Transverse colon (tissue), 4 donors: ENCODE measurements at regions not wholly inside any gene's neighbourhood (a gene's known extent, or its start where the extent isn't known, plus 50 kb on each side); places are given as distances from the start of the nearest gene placed in this dataset.

ENCODE experiments used
- EP300 ChIP-seq: sonication (generic); formaldehyde crosslinking; IDR thresholded peaks from one replicate; pipeline ENCODE4 v1.6.1; 2017; ENCODE audit warnings: antibody characterized with exemption, low read depth
- POLR2A ChIP-seq: fragments of 450-650 bp; IDR thresholded peaks from one replicate; pipeline ENCODE4 v1.6.1; 2016; ENCODE audit warnings: antibody characterized with exemption, mild to moderate bottlenecking, moderate library complexity
- POLR2AphosphoS5 ChIP-seq, 3 donors: sonication (generic); formaldehyde crosslinking; IDR thresholded peaks; one replicate each; pipeline ENCODE4 v1.6.1; 2016; ENCODE audit warnings: antibody characterized with exemption in 3 of 3
- TF ChIP-seq, protein P1 (sequence below), 5 experiments: fragments of 200-600 bp in 3 of 5; fragments of 450-650 bp in 2 of 5; sonication (generic) in 3 of 5; IDR thresholded peaks; 1 replicate in 2 of 5; 2 replicates in 3 of 5; pipeline ENCODE4 v1.5.1; 2016 to 2017; ENCODE audit warnings: antibody characterized with exemption in 5 of 5, inconsistent platforms in 3 of 5, mild to moderate bottlenecking in 2 of 5, moderate library complexity in 1 of 5

DNA sequence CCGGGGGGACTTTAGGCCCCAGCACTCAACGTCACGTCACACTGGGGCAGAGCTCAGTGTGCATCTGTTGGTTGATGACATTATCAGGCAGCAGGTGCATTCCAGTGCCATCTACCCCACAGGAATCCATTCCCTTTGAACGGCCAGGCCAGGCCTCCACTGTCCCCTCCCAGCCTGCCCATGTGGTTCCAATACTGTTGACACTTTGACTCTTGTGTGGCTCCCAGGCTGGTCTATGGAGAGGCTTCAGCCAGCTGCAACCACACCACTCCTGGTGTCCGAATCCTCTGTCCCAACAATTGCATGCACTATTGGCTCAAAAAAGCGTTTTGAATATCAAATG is 92.0 kb upstream of the SIM2 start:
- TF ChIP-seq POLR2AphosphoS5 (IDR thresholded peaks at IDR 0.05): no peak
- TF ChIP-seq, protein P1, sequence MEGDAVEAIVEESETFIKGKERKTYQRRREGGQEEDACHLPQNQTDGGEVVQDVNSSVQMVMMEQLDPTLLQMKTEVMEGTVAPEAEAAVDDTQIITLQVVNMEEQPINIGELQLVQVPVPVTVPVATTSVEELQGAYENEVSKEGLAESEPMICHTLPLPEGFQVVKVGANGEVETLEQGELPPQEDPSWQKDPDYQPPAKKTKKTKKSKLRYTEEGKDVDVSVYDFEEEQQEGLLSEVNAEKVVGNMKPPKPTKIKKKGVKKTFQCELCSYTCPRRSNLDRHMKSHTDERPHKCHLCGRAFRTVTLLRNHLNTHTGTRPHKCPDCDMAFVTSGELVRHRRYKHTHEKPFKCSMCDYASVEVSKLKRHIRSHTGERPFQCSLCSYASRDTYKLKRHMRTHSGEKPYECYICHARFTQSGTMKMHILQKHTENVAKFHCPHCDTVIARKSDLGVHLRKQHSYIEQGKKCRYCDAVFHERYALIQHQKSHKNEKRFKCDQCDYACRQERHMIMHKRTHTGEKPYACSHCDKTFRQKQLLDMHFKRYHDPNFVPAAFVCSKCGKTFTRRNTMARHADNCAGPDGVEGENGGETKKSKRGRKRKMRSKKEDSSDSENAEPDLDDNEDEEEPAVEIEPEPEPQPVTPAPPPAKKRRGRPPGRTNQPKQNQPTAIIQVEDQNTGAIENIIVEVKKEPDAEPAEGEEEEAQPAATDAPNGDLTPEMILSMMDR (IDR thresholded peaks at IDR 0.05): no peak
- TF ChIP-seq POLR2A: no peak
- no peak for TF ChIP-seq EP300
